ENCODE measurements at regions not wholly inside any gene's neighbourhood (a gene's known extent, or its start where the extent isn't known, plus 50 kb on each side); places are given as distances from the start of the nearest gene placed in this dataset.

DNA sequence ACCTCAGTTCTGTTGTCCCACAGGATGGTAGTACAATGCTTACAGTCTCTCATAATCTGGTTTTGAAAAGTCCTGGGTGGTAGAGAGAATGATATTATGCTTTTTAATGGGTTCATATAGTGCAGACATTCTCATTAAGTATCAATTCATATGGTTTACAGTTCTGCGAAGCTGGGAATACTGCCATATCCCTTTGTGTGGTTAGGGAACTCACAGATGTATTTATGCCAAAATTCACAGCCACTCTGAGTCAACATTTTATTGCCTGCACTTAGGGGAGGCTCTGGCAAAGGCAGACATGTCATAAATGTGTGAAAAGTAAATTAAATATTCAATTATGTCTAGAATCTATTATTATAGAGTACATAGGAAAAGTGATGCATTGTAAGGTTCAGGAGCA lies 808.2 kb downstream of the SUCLG1 start:
- Histone ChIP-seq H3K9ac (ENCODE audit: low read length) (no peak overlapping the region), H3K4me1 (ENCODE audit: insufficient read depth, low read length, severe bottlenecking) (no peaks in the 10 kb centered on the region), H3K9me2 (ENCODE audit: low read depth, low read length) (no peaks in the 10 kb centered on the region), H3K4me3 (ENCODE audit: low read depth, low read length, poor library complexity, severe bottlenecking) (no peak overlapping the region), H3K36me3 (ENCODE audit: insufficient read depth, low read length) (no peaks in the 10 kb centered on the region), H3K79me2 (ENCODE audit: insufficient read depth, low read length) (no peaks in the 10 kb centered on the region), H3K9me3 (ENCODE audit: low read length) (no peaks in the 10 kb centered on the region), H4K20me1 (ENCODE audit: insufficient read depth, low read length) (no peaks in the 10 kb centered on the region), H2AFZ (ENCODE audit: low read length) (no peak overlapping the region), H3F3A (ENCODE audit: insufficient read depth, low read length) (no peaks in the 10 kb centered on the region), H3K27ac (ENCODE audit: low read depth, low read length, poor library complexity, severe bottlenecking) (no peak overlapping the region), H3K27me3 (ENCODE audit: insufficient read depth, low read length) (no peaks in the 10 kb centered on the region), H3K4me2 (ENCODE audit: low read length) (no peak overlapping the region)
- TF ChIP-seq CTCF (IDR thresholded peaks at IDR 0.05; ENCODE audit: low read length): no peak
- TF ChIP-seq EZH2 (IDR thresholded peaks at IDR 0.05; ENCODE audit: borderline replicate concordance, low read length): no peak

GRCh38 chr2:83650161-83650560 lies 808.9 kb downstream of the SUCLG1 start:
- H3K4me2 ChIP-seq (ENCODE audit: low read length): no peak overlapping the region
- no peaks in the 10 kb centered on the region for H3K4me1 ChIP-seq (ENCODE audit: insufficient read depth, low read length, severe bottlenecking)
- H3K79me2 ChIP-seq (ENCODE audit: insufficient read depth, low read length): no peaks in the 10 kb centered on the region
- no peak overlapping the region for H3K4me3 ChIP-seq (ENCODE audit: low read depth, low read length, poor library complexity, severe bottlenecking)
- H2AFZ ChIP-seq (ENCODE audit: low read length): no peak overlapping the region
- H3K36me3 ChIP-seq (ENCODE audit: insufficient read depth, low read length): no peaks in the 10 kb centered on the region
- no peaks in the 10 kb centered on the region for H3K9me2 ChIP-seq (ENCODE audit: low read depth, low read length)
- H3K27me3 ChIP-seq (ENCODE audit: insufficient read depth, low read length): no peaks in the 10 kb centered on the region
- no peak overlapping the region for H3K27ac ChIP-seq (ENCODE audit: low read depth, low read length, poor library complexity, severe bottlenecking)
- H3K9ac ChIP-seq (ENCODE audit: low read length): no peak overlapping the region
- no peaks in the 10 kb centered on the region for H3F3A ChIP-seq (ENCODE audit: insufficient read depth, low read length)
- no peak for TF ChIP-seq EZH2 (IDR thresholded peaks at IDR 0.05; ENCODE audit: borderline replicate concordance, low read length)
- no peak for TF ChIP-seq CTCF (IDR thresholded peaks at IDR 0.05; ENCODE audit: low read length)
- H3K9me3 ChIP-seq (ENCODE audit: low read length): no peaks in the 10 kb centered on the region
- H4K20me1 ChIP-seq (ENCODE audit: insufficient read depth, low read length): no peaks in the 10 kb centered on the region

DNA sequence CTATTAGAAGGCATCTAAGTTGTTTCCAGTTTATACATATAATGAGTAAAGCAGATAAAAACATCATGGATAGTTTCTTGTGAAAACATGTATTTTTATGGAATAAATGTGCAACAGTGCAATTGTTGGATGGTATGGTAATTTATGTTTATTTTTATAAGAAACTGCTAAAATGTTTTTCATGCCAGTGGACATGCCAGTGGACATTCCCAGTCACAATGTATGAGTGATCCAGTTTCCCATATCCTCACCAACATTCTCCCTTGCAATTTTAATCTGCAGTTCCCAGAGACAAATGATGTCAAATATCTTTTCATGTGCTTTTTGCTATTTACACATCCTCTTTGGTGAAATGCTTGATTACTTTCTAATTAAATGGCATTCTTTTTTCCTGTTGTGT lies 818.6 kb downstream of the SUCLG1 start:
- Histone ChIP-seq H3K4me3 (ENCODE audit: low read depth, low read length, poor library complexity, severe bottlenecking) (no peak overlapping the region), H3F3A (ENCODE audit: insufficient read depth, low read length) (no peaks in the 10 kb centered on the region), H3K36me3 (ENCODE audit: insufficient read depth, low read length) (no peaks in the 10 kb centered on the region), H3K4me2 (ENCODE audit: low read length) (no peak overlapping the region), H2AFZ (ENCODE audit: low read length) (no peak overlapping the region), H3K27me3 (ENCODE audit: insufficient read depth, low read length) (no peaks in the 10 kb centered on the region), H3K79me2 (ENCODE audit: insufficient read depth, low read length) (no peaks in the 10 kb centered on the region), H3K9me3 (ENCODE audit: low read length) (no peaks in the 10 kb centered on the region), H3K9ac (ENCODE audit: low read length) (no peak overlapping the region), H3K4me1 (ENCODE audit: insufficient read depth, low read length, severe bottlenecking) (no peaks in the 10 kb centered on the region), H4K20me1 (ENCODE audit: insufficient read depth, low read length) (no peaks in the 10 kb centered on the region), H3K27ac (ENCODE audit: low read depth, low read length, poor library complexity, severe bottlenecking) (no peak overlapping the region), H3K9me2 (ENCODE audit: low read depth, low read length) (no peaks in the 10 kb centered on the region)
- no peak for TF ChIP-seq CTCF (IDR thresholded peaks at IDR 0.05; ENCODE audit: low read length)
- TF ChIP-seq EZH2 (IDR thresholded peaks at IDR 0.05; ENCODE audit: borderline replicate concordance, low read length): no peak
